OCI-LY3 (cell line): ENCODE measurements at regions not wholly inside any gene's neighbourhood (a gene's known extent, or its start where the extent isn't known, plus 50 kb on each side); places are given as distances from the start of the nearest gene placed in this dataset.
"Not testable (repeated sequence)": the region's sequence is repeated elsewhere in the genome, so short reads cannot be mapped to it uniquely, and the experiment has no call there.

Experiments
- H2AFZ ChIP-seq: fragments of 200-600, 300-600 bp; shearing (Covaris generic); 2 replicates; pipeline ENCODE4 v1.6.0; 2014; ENCODE audit warnings: antibody characterized with exemption, low read depth, low read length
- H3K27ac ChIP-seq: fragments of 200-600, 300-600 bp; sonication (generic); 2 replicates; pipeline ENCODE4 v1.5.1; 2014; ENCODE audit warnings: mild to moderate bottlenecking, low read length, moderate library complexity, mixed read lengths
- H3K27me3 ChIP-seq: fragments of 200-600, 300-600 bp; sonication (generic); 2 replicates; pipeline ENCODE4 v1.6.1; 2014; ENCODE audit warnings: low read depth, low read length, mixed read lengths
- H3K36me3 ChIP-seq: fragments of 200-600, 300-600 bp; sonication (generic); replicated peaks from 2 replicates; pipeline ENCODE3; 2014; ENCODE audit warnings: low read depth, low read length, mixed read lengths
- H3K4me1 ChIP-seq: fragments of 300-600, 200-600 bp; sonication (generic); 2 replicates; pipeline ENCODE4 v1.6.1; 2014; ENCODE audit warnings: low read length, mixed read lengths
- H3K4me2 ChIP-seq: fragments of 200-600, 300-600 bp; sonication (generic); 2 replicates; pipeline ENCODE4 v1.6.1; 2014; ENCODE audit warnings: low read length, mixed read lengths
- H3K4me3 ChIP-seq: fragments of 300-600, 200-600 bp; sonication (generic); 2 replicates; pipeline ENCODE4 v1.5.1; 2014; ENCODE audit warnings: antibody characterized with exemption, mild to moderate bottlenecking, low read length, moderate library complexity
- H3K79me2 ChIP-seq: fragments of 300-600, 200-600 bp; shearing (Covaris generic); 2 replicates; pipeline ENCODE4 v1.6.1; 2014; ENCODE audit warnings: mild to moderate bottlenecking, low read length, mixed read lengths
- H3K9ac ChIP-seq: fragments of 300-600, 200-600 bp; shearing (Covaris generic); 2 replicates; pipeline ENCODE4 v1.6.0; 2014; ENCODE audit warnings: mild to moderate bottlenecking, low read length, moderate library complexity
- H3K9me3 ChIP-seq: fragments of 200-600, 300-600 bp; shearing (Covaris generic); 2 replicates; pipeline ENCODE4 v1.6.1; 2014; ENCODE audit warnings: low read length, mixed read lengths; ENCODE audit not compliant: insufficient read depth
- H4K20me1 ChIP-seq: fragments of 200-600, 300-600 bp; sonication (generic); 2 replicates; pipeline ENCODE4 v1.6.1; 2016; ENCODE audit warnings: low read length, mixed read lengths; ENCODE audit not compliant: insufficient read depth
- CTCF ChIP-seq: fragments of 200-600, 300-600 bp; sonication (generic); IDR thresholded peaks from 2 replicates; pipeline ENCODE4 v1.5.1; 2014; ENCODE audit warnings: antibody characterized with exemption, low read length, low read depth
- EZH2phosphoT487 ChIP-seq: fragments of 200-600 bp; shearing (Covaris generic); IDR thresholded peaks from 2 replicates; pipeline ENCODE4 v1.6.1; 2018; ENCODE audit warnings: antibody characterized with exemption, mixed run types, low read depth

- H4K20me1 ChIP-seq, result no peaks in the 10 kb centered on the region
- H3K36me3 ChIP-seq, result no peaks in the 10 kb centered on the region
- no peak overlapping the region for H3K4me3 ChIP-seq
- H3K9ac ChIP-seq, result no peak overlapping the region
- H2AFZ ChIP-seq, result no peak overlapping the region
- TF ChIP-seq CTCF (no peak), EZH2phosphoT487 (no peak)
- H3K4me2 ChIP-seq, result no peak overlapping the region
- H3K27ac ChIP-seq, result no peak overlapping the region
- H3K9me3 ChIP-seq, result no peaks in the 10 kb centered on the region
- H3K4me1 ChIP-seq, result no peaks in the 10 kb centered on the region
- no peaks in the 10 kb centered on the region for H3K27me3 ChIP-seq
- no peaks in the 10 kb centered on the region for H3K79me2 ChIP-seq
Measured at GRCh38 chr5:156087577-156088110, 239.3 kb upstream of the SGCD start.

- H3K27ac ChIP-seq, H3K9ac ChIP-seq, H4K20me1 ChIP-seq, H2AFZ ChIP-seq, H3K9me3 ChIP-seq, H3K4me2 ChIP-seq, H3K79me2 ChIP-seq, H3K4me3 ChIP-seq, H3K36me3 ChIP-seq, H3K27me3 ChIP-seq, H3K4me1 ChIP-seq: not testable (repeated sequence)
Measured at GRCh38 chr5:156089955-156090940, 236.7 kb upstream of the SGCD start.

- Histone ChIP-seq H3K4me1 (no peaks in the 10 kb centered on the region), H3K9ac (no peak overlapping the region), H3K36me3 (no peaks in the 10 kb centered on the region), H3K27me3 (no peaks in the 10 kb centered on the region), H2AFZ (no peak overlapping the region), H4K20me1 (no peaks in the 10 kb centered on the region), H3K9me3 (no peaks in the 10 kb centered on the region), H3K27ac (no peak overlapping the region), H3K79me2 (no peaks in the 10 kb centered on the region), H3K4me3 (no peak overlapping the region), H3K4me2 (no peak overlapping the region)
- TF ChIP-seq CTCF, result no peak
- no peak for TF ChIP-seq EZH2phosphoT487
Measured at GRCh38 chr5:156093024-156093423, 233.9 kb upstream of the SGCD start.

- no peak overlapping the region for H3K4me2 ChIP-seq
- H3K4me3 ChIP-seq, result no peak overlapping the region
- H3K79me2 ChIP-seq, result no peaks in the 10 kb centered on the region
- no peaks in the 10 kb centered on the region for H3K4me1 ChIP-seq
- no peaks in the 10 kb centered on the region for H3K9me3 ChIP-seq
- no peaks in the 10 kb centered on the region for H3K27me3 ChIP-seq
- no peak overlapping the region for H2AFZ ChIP-seq
- no peak overlapping the region for H3K9ac ChIP-seq
- no peak for TF ChIP-seq CTCF
- no peak for TF ChIP-seq EZH2phosphoT487
- H4K20me1 ChIP-seq, result no peaks in the 10 kb centered on the region
- no peak overlapping the region for H3K27ac ChIP-seq
- no peaks in the 10 kb centered on the region for H3K36me3 ChIP-seq
Measured at GRCh38 chr5:156094001-156094400, 233.0 kb upstream of the SGCD start.
